ENCODE measurements at regions not wholly inside any gene's neighbourhood (a gene's known extent, or its start where the extent isn't known, plus 50 kb on each side); places are given as distances from the start of the nearest gene placed in this dataset.

- TF ChIP-seq CTCF (IDR thresholded peaks at IDR 0.05; ENCODE audit: low read depth, low read length), result no peak
- TF ChIP-seq EZH2phosphoT487 (IDR thresholded peaks at IDR 0.05; ENCODE audit: low read depth), result no peak
These were observed 294.1 kb downstream of the RMST start for GRCh38 chr12:97756741-97757140.

All from OCI-LY3 (cell line).